Activated CD4-positive, CD25-positive, alpha-beta regulatory T cell treated with anti-CD3 and anti-CD28 coated beads, Interleukin-2, amount 50 U/mL, for 16 hours (primary cell): ENCODE measurements at regions not wholly inside any gene's neighbourhood (a gene's known extent, or its start where the extent isn't known, plus 50 kb on each side); places are given as distances from the start of the nearest gene placed in this dataset.

ENCODE experiments used
- DNase-seq: peaks from one replicate; pipeline ENCODE4 v3.0.0-alpha.2; 2020; ENCODE audit warnings: low read depth, low spot score

DNA sequence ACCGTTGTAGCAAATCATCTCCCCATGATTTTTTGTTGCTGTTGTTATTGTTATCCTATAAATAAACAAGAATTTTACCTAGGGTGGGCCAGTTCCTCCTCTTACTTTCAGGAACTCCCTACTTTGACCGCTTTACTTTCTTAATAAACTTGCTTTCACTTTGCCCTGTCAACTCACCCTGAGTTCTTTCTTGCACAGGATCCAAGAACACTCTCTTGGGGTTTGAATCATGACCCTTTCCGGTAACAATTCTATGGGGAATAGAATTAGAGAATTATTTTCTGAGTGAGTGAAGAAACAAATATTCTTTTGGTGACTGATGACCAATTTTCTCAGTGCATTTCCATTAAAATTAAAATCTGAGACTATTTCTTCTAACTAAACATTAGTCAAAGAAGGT lies 584.0 kb upstream of the TENM3 start:
- no peak for DNase-seq

DNA sequence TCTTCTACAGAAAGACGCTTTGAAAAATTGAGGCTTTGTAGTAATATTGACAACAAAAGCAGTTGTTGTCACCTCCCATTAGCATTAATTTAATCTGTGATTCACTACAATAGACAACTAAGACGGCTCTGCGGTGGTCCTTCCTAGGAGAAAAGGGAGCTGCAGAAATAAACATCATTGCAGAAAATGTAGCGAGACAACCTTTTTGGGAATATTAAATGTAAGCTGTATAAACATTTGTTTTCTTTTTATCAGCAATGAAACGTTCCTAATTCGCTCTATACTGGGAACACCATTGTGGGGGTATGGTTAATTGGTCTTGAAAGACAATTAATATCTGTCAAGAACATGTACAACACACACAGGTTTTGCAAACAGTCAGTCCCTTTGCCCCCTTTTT lies 583.3 kb upstream of the TENM3 start:
- DNase-seq: no peak

DNA sequence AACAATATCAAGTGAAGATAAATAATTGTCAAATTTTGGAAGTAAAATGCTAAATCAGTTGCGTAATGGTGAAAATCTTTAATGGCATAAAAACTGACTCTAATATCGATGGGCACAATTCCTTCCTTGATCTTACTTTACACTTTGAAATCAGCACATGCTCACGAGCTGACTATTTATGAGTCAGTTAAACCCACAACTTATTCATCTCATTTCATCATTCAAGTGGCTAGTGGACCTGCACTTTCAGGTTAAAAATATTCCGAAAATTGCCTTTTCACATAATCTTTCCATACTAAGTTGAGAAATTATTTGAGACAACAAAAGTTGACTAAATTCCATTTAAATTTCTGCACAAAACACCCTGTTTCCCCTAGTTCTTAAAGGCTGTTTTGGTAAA lies 582.1 kb upstream of the TENM3 start:
- no peak for DNase-seq

- no peak for DNase-seq
Observed at GRCh38 chr4:181661923-181662322, 581.3 kb upstream of the TENM3 start.

DNA sequence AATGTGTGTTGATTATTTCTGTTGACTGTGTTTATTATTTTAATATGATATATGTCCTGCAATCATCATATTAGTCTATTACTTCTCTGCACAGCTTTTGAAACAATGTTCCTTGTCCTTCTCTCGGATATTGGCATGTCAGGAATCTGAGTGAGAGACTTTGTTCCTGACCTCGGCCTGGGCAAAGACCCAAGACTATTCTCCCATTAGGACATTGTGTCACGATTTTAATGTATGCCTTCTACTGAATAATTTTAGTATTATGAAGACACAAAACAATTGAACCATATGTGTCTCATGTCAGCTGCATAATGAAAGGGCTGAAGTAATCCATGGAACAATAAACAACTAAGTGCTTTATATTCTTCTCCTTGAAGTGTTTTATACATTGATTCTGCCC lies 580.8 kb upstream of the TENM3 start:
- no peak for DNase-seq

- no peak for DNase-seq
Observed at GRCh38 chr4:181670506-181670905, 572.7 kb upstream of the TENM3 start.

DNA sequence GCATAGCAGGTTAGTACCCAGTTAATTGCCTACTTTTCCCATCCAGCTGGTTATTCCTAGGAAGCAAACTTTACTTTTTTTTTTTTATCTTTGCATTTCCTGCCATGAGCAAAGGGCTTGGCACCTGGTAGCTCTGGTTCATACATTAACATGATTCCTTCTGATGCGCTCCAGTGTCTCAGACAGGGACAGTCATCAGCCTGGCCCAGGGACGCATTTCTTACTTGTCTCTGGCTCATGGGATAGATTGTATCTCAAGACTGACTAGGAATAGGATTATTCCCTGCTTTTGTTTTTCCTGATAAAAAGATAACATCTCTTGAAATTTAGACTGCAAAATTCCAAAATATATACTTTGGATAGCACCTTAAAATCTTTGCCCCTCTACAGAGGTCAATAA lies 571.5 kb upstream of the TENM3 start:
- no peak for DNase-seq

- DNase-seq: no peak
Observed at GRCh38 chr4:181672751-181673150, 570.5 kb upstream of the TENM3 start.

DNA sequence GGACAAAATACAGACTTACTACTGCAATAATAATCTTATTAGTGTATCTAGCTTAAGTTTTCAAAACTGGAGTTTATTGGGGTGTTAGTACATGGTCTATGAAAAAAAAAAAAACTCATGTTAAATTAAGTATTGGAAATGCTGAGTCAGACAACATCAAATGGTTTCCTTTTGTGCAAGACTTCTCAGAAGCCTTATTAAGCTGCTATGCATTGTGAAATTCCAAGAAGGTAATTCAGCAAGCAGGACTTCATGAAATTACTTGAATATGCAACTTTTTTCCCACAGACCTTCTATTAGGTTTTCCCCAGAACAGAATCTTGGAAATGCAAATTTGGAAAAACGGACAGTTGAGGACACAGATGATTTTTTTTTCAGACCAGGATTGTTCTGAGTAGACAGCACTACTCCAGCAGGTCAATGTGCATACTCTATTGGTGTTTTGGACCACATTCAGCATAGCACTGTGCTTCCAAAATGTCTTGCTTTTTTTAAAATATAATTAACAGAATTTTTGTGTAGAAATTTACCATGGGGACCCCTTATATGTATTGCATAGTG lies 568.8 kb upstream of the TENM3 start:
- DNase-seq: no peak

DNA sequence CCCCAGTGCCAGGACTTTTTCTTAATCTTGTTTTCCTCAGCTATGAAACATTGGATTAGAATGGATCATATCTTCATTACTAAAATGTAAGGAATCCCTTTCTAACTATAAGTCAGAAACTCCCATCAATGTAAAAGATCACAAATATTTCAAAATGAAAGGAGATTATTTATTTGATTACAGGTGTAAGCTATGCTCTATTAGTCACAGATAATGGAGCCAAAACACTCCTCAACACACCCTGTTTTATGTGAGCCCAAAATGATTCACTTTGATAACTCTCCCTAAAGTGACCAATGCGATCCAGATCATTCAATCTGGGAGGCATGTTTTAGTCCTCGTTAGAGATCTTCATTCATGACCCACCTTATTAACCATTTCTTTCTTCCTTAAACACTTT lies 566.7 kb upstream of the TENM3 start:
- no peak for DNase-seq

GRCh38 chr4:181677201-181677600 lies 566.0 kb upstream of the TENM3 start:
- DNase-seq: no peak

- no peak for DNase-seq
Observed at GRCh38 chr4:181677621-181678020, 565.6 kb upstream of the TENM3 start.

DNA sequence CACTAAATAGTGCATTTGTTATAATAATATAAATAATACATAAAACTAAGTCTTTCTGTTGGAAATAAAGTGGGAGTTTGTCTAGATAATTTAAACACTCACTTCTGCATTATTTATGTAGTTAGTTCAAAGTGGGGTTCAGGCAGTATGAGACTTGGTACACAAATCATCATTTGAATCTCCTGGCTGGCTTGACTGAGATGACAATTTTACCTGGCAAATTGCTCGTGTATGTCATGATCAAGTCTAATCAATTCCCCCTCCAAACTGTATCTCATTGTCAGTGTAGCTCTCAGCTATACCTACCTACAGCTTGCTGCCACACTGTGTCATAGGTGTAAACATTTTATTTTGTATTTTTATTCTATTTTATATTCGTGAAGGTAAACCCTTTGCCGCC lies 563.4 kb upstream of the TENM3 start:
- no peak for DNase-seq

GRCh38 chr4:181682367-181683047 lies 560.7 kb upstream of the TENM3 start:
- no peak for DNase-seq

GRCh38 chr4:181684310-181684709 lies 558.9 kb upstream of the TENM3 start:
- DNase-seq: no peak

GRCh38 chr4:181685461-181685860 lies 557.7 kb upstream of the TENM3 start:
- no peak for DNase-seq

- DNase-seq: no peak
Observed at GRCh38 chr4:181685911-181686310, 557.3 kb upstream of the TENM3 start.

GRCh38 chr4:181687116-181687515 lies 556.1 kb upstream of the TENM3 start:
- DNase-seq: no peak

DNA sequence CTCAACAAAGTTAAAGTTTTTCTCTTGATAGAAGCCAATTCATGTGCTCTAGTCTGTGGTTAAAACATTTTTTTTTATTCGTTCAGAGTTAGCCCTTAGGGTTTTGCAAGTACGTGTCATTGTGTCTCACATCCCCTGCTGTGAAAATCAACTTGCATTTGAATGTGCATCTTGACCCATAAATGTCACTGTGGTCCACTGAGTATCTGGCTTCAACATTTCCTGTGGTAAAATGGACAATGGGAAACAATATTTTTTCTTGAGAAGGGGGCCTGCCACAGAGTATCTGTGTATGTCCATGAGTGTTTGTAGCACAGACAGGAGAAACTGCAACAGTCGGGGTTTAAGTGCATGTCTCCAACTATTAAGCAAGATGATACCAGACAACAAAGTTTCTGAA lies 554.8 kb upstream of the TENM3 start:
- DNase-seq: no peak

- no peak for DNase-seq
Observed at GRCh38 chr4:181688872-181689271, 554.3 kb upstream of the TENM3 start.

DNA sequence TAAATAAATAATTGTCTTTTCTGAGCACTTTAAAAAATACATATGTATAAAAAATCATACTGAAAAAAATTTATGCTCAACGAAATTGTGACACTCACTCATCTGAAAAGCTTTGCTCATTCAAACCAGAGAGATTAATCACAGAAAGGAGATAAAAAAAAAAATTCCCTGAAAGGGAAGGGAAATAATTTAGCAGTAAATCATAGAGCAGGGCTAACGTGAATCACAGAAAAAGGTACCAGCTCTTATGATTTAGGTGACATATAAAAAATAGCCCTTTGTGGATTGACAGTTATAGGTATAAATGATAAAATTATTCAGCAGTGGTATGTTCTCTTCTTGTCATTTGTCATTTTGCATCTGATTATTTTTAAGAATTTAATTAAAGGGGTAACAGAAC lies 552.7 kb upstream of the TENM3 start:
- no peak for DNase-seq

DNA sequence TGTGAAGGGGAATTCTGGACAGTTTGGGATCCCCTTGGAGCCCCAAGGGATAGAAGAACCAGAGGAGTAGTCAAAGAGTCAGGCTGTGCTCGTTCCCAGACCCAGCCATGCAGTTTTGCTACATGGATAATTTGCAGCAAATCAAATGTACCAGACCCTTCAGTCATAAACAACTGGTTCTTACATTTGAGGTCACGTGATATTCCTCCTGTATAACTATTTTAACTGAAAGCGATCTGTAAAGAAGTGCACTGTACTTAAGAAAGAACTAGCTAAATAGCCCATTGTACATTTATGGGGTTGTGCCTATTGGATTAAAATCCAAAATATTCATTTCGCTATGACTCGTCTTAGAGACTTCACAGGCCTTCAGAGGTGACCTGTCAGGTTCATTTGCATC lies 550.2 kb upstream of the TENM3 start:
- DNase-seq: no peak

- no peak for DNase-seq
Observed at GRCh38 chr4:181693517-181693916, 549.7 kb upstream of the TENM3 start.

GRCh38 chr4:181698221-181698620 lies 545.0 kb upstream of the TENM3 start:
- no peak for DNase-seq
